ENCODE measurements at regions not wholly inside any gene's neighbourhood (a gene's known extent, or its start where the extent isn't known, plus 50 kb on each side); places are given as distances from the start of the nearest gene placed in this dataset.
"Not testable (repeated sequence)": the region's sequence is repeated elsewhere in the genome, so short reads cannot be mapped to it uniquely, and the experiment has no call there.

DNA sequence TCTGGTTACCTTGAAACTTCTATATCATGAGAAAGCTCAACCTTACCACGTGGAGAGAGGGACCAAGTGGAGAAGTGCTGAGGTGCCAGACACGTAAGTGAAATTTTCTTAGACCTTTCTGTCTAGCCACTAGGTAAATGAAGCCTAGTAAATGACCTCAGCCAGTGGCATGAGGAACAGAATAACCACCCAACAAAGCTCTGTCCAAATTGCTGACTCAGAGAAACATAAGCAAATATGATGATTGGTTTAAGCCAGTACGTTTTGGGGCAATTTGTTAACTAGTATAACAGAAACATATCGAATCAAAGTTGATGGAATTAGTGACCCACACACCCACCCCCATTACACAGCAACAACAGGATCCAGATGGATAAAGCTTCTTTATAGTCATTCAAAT, 75.2 kb upstream of the MAX start:
- Mint-ChIP-seq H3K36me3 (no peaks in the 10 kb centered on the region), H3K9me3 (peaks cover 10 to 12% (median 11%) of the 10 kb centered on the region in 5 donors), H3K27me3 (peaks cover 0 to 3% of the 10 kb centered on the region in 2 donors), H3K27ac (no peak overlapping the region), H3K4me3 (no peak overlapping the region), H3K4me1 (peaks cover 2 to 10% (median 6%) of the 10 kb centered on the region in 3 donors)
- ChIA-PET CTCF (no interaction called here), POLR2A (no interaction called here)
- H3K27ac ChIP-seq (ENCODE audit: low read depth, low read length): no peak overlapping the region
- H3K4me3 ChIP-seq (ENCODE audit: low read length): no peak overlapping the region
- no peak for DNase-seq
- no peaks in the 10 kb centered on the region for H3K4me1 ChIP-seq (ENCODE audit: insufficient read depth, low read length)
- H3K9me3 ChIP-seq (ENCODE audit: low read length): no peaks in the 10 kb centered on the region
- no peaks in the 10 kb centered on the region for H3K36me3 ChIP-seq (ENCODE audit: insufficient read depth, low read length)
- H3K27me3 ChIP-seq (ENCODE audit: insufficient read depth, low read length, poor library complexity, severe bottlenecking): no peaks in the 10 kb centered on the region

GRCh38 chr14:65179231-65179630, 76.9 kb upstream of the MAX start:
- H3K27me3 Mint-ChIP-seq; H3K36me3 ChIP-seq (ENCODE audit: insufficient read depth, low read length); H3K4me1 Mint-ChIP-seq; H3K27ac Mint-ChIP-seq; H3K4me1 ChIP-seq (ENCODE audit: insufficient read depth, low read length); H3K4me3 Mint-ChIP-seq; H3K27me3 ChIP-seq (ENCODE audit: insufficient read depth, low read length, poor library complexity, severe bottlenecking); DNase-seq; H3K9me3 ChIP-seq (ENCODE audit: low read length); CTCF ChIA-PET; H3K27ac ChIP-seq (ENCODE audit: low read depth, low read length); H3K4me3 ChIP-seq (ENCODE audit: low read length); H3K36me3 Mint-ChIP-seq; POLR2A ChIA-PET: not testable (repeated sequence)
- peaks cover 11 to 14% (median 14%) of the 10 kb centered on the region in 5 donors for H3K9me3 Mint-ChIP-seq

- H3K4me1 Mint-ChIP-seq: peaks cover 2 to 10% (median 6%) of the 10 kb centered on the region in 3 donors
- H3K4me3 Mint-ChIP-seq: no peak overlapping the region
- no peak overlapping the region for H3K27ac ChIP-seq (ENCODE audit: low read depth, low read length)
- H3K36me3 Mint-ChIP-seq: no peaks in the 10 kb centered on the region
- DNase-seq: no peak
- no peaks in the 10 kb centered on the region for H3K27me3 ChIP-seq (ENCODE audit: insufficient read depth, low read length, poor library complexity, severe bottlenecking)
- POLR2A ChIA-PET: no interaction called here
- no peak overlapping the region for H3K4me3 ChIP-seq (ENCODE audit: low read length)
- CTCF ChIA-PET: no interaction called here
- H3K27me3 Mint-ChIP-seq: peaks cover 1 to 3% of the 10 kb centered on the region in 2 donors
- no peaks in the 10 kb centered on the region for H3K9me3 ChIP-seq (ENCODE audit: low read length)
- H3K9me3 Mint-ChIP-seq: peaks cover 11 to 14% (median 14%) of the 10 kb centered on the region in 5 donors
- H3K4me1 ChIP-seq (ENCODE audit: insufficient read depth, low read length): no peaks in the 10 kb centered on the region
- H3K27ac Mint-ChIP-seq: peak overlapping the region in 1 of 8 donors; percentile 32
- no peaks in the 10 kb centered on the region for H3K36me3 ChIP-seq (ENCODE audit: insufficient read depth, low read length)
Observed at GRCh38 chr14:65179918-65180724, 77.8 kb upstream of the MAX start.

DNA sequence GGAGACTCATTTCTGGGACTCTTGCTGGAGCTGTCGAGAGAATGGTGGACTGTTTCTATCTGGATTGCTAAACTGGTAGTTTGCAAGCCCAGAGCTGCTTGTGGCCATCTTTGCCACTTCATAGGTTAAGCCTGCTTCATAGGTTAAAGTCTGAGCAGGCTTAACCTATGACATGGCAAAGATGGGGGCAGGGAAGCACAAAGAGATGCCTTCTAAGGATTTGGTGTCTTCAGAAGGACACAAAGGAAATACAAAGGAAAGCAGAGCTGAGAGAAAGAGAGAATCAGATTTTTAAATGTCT, 78.4 kb upstream of the MAX start:
- Histone ChIP-seq H3K27me3 (ENCODE audit: insufficient read depth, low read length, poor library complexity, severe bottlenecking) (no peaks in the 10 kb centered on the region), H3K4me3 (ENCODE audit: low read length) (no peak overlapping the region), H3K27ac (ENCODE audit: low read depth, low read length) (no peak overlapping the region), H3K4me1 (ENCODE audit: insufficient read depth, low read length) (no peaks in the 10 kb centered on the region), H3K9me3 (ENCODE audit: low read length) (no peaks in the 10 kb centered on the region), H3K36me3 (ENCODE audit: insufficient read depth, low read length) (no peaks in the 10 kb centered on the region)
- peaks cover 2 to 10% (median 6%) of the 10 kb centered on the region in 3 donors for H3K4me1 Mint-ChIP-seq
- H3K4me3 Mint-ChIP-seq: no peak overlapping the region
- H3K27me3 Mint-ChIP-seq: peaks cover 1 to 4% of the 10 kb centered on the region in 2 donors
- H3K9me3 Mint-ChIP-seq: peaks cover 11 to 14% (median 14%) of the 10 kb centered on the region in 5 donors
- DNase-seq: no peak
- POLR2A ChIA-PET: no interaction called here
- CTCF ChIA-PET: interaction anchor here (2.0 kb wide), 1 partner anchor 10 kb away, joined by 5 read pairs; no protein-coding TSS in a partner anchor
- no peaks in the 10 kb centered on the region for H3K36me3 Mint-ChIP-seq
- peak overlapping the region in 1 of 8 donors; percentile 32 for H3K27ac Mint-ChIP-seq

GRCh38 chr14:65184032-65184764, 81.9 kb upstream of the MAX start:
- peaks cover 2 to 10% (median 6%) of the 10 kb centered on the region in 3 donors for H3K4me1 Mint-ChIP-seq
- H3K36me3 Mint-ChIP-seq: peaks cover 0 to 3% (median 0%) of the 10 kb centered on the region in 3 donors
- Histone ChIP-seq H3K9me3 (ENCODE audit: low read length) (no peaks in the 10 kb centered on the region), H3K4me3 (ENCODE audit: low read length) (no peak overlapping the region), H3K4me1 (ENCODE audit: insufficient read depth, low read length) (no peaks in the 10 kb centered on the region), H3K27ac (ENCODE audit: low read depth, low read length) (no peak overlapping the region), H3K36me3 (ENCODE audit: insufficient read depth, low read length) (no peaks in the 10 kb centered on the region), H3K27me3 (ENCODE audit: insufficient read depth, low read length, poor library complexity, severe bottlenecking) (no peaks in the 10 kb centered on the region)
- ChIA-PET POLR2A (no interaction called here), CTCF (interaction anchor here (0.5 to 0.6 kb wide), 2 partner anchors 23 to 57 kb away, joined by 3 read pairs; no protein-coding TSS in a partner anchor)
- peaks cover 3 to 20% of the 10 kb centered on the region in 2 donors for H3K27me3 Mint-ChIP-seq
- DNase-seq: no peak
- peaks cover 11 to 14% (median 14%) of the 10 kb centered on the region in 5 donors for H3K9me3 Mint-ChIP-seq
- no peak overlapping the region for H3K27ac Mint-ChIP-seq
- no peak overlapping the region for H3K4me3 Mint-ChIP-seq

GRCh38 chr14:65185829-65186228, 83.5 kb upstream of the MAX start:
- no peaks in the 10 kb centered on the region for H3K4me1 Mint-ChIP-seq
- Histone ChIP-seq H3K36me3 (ENCODE audit: insufficient read depth, low read length) (no peaks in the 10 kb centered on the region), H3K27ac (ENCODE audit: low read depth, low read length) (no peak overlapping the region), H3K4me1 (ENCODE audit: insufficient read depth, low read length) (no peaks in the 10 kb centered on the region), H3K9me3 (ENCODE audit: low read length) (no peaks in the 10 kb centered on the region), H3K4me3 (ENCODE audit: low read length) (no peak overlapping the region), H3K27me3 (ENCODE audit: insufficient read depth, low read length, poor library complexity, severe bottlenecking) (no peaks in the 10 kb centered on the region)
- CTCF ChIA-PET: no interaction called here
- peaks cover 3 to 20% of the 10 kb centered on the region in 2 donors for H3K27me3 Mint-ChIP-seq
- peaks cover 0 to 3% (median 0%) of the 10 kb centered on the region in 3 donors for H3K36me3 Mint-ChIP-seq
- POLR2A ChIA-PET: no interaction called here
- H3K4me3 Mint-ChIP-seq: no peak overlapping the region
- no peak for DNase-seq
- peaks cover 11 to 14% (median 14%) of the 10 kb centered on the region in 5 donors for H3K9me3 Mint-ChIP-seq
- peak overlapping the region in 1 of 8 donors; percentile 64 for H3K27ac Mint-ChIP-seq

DNA sequence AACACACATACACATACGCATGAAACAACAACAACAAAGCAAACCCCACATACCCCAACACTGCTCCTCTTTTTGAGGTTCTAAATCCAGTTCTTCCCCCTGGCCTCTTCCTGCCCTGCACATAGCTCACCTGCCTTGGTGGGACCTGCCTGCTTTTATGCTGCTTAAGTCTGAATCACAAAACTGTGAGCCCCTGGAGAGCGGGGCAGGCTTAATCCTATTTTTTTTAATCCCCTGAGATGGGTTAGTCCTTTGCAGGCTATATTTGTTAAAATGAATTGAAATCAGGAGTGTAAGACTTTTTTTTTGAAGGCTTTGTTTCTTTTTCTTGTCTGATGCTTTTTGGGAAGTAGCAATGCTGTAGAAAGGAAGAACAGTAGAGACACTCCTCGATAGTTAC, 84.6 kb upstream of the MAX start:
- no peaks in the 10 kb centered on the region for H3K4me1 ChIP-seq (ENCODE audit: insufficient read depth, low read length)
- H3K27me3 ChIP-seq (ENCODE audit: insufficient read depth, low read length, poor library complexity, severe bottlenecking): no peaks in the 10 kb centered on the region
- ChIA-PET POLR2A (no interaction called here), CTCF (no interaction called here)
- no peak overlapping the region for H3K4me3 ChIP-seq (ENCODE audit: low read length)
- Mint-ChIP-seq H3K27ac (no peak overlapping the region), H3K4me3 (no peak overlapping the region), H3K36me3 (peaks cover 0 to 3% (median 0%) of the 10 kb centered on the region in 3 donors), H3K9me3 (peaks cover 4 to 9% (median 7%) of the 10 kb centered on the region in 5 donors), H3K4me1 (no peaks in the 10 kb centered on the region), H3K27me3 (peaks cover 3 to 20% of the 10 kb centered on the region in 2 donors)
- DNase-seq: no peak
- no peak overlapping the region for H3K27ac ChIP-seq (ENCODE audit: low read depth, low read length)
- H3K9me3 ChIP-seq (ENCODE audit: low read length): no peaks in the 10 kb centered on the region
- no peaks in the 10 kb centered on the region for H3K36me3 ChIP-seq (ENCODE audit: insufficient read depth, low read length)

GRCh38 chr14:65187421-65188049, 85.2 kb upstream of the MAX start:
- Mint-ChIP-seq H3K27me3 (peaks cover 3 to 20% of the 10 kb centered on the region in 2 donors), H3K9me3 (peaks cover 0 to 4% (median 2%) of the 10 kb centered on the region in 5 donors), H3K4me3 (no peak overlapping the region), H3K36me3 (peaks cover 0 to 3% (median 0%) of the 10 kb centered on the region in 3 donors), H3K27ac (peak overlapping the region in 2 of 8 donors; percentile 26 to 34), H3K4me1 (no peaks in the 10 kb centered on the region)
- Histone ChIP-seq H3K27ac (ENCODE audit: low read depth, low read length) (no peak overlapping the region), H3K4me3 (ENCODE audit: low read length) (no peak overlapping the region), H3K4me1 (ENCODE audit: insufficient read depth, low read length) (no peaks in the 10 kb centered on the region), H3K9me3 (ENCODE audit: low read length) (no peaks in the 10 kb centered on the region), H3K36me3 (ENCODE audit: insufficient read depth, low read length) (no peaks in the 10 kb centered on the region), H3K27me3 (ENCODE audit: insufficient read depth, low read length, poor library complexity, severe bottlenecking) (no peaks in the 10 kb centered on the region)
- CTCF ChIA-PET: interaction anchor here (0.9 kb wide), 1 partner anchor 212 kb away, joined by 4 read pairs; no protein-coding TSS in a partner anchor
- no peak for DNase-seq
- POLR2A ChIA-PET: no interaction called here
